GM19240 (cell line): ENCODE measurements at regions not wholly inside any gene's neighbourhood (a gene's known extent, or its start where the extent isn't known, plus 50 kb on each side); places are given as distances from the start of the nearest gene placed in this dataset.
"Not testable (repeated sequence)": the region's sequence is repeated elsewhere in the genome, so short reads cannot be mapped to it uniquely, and the experiment has no call there.

Experiments
- DNase-seq: peaks from one replicate; pipeline ENCODE4 v3.0.0; 2011; ENCODE audit warnings: low spot score; ENCODE audit not compliant: insufficient read length

DNA sequence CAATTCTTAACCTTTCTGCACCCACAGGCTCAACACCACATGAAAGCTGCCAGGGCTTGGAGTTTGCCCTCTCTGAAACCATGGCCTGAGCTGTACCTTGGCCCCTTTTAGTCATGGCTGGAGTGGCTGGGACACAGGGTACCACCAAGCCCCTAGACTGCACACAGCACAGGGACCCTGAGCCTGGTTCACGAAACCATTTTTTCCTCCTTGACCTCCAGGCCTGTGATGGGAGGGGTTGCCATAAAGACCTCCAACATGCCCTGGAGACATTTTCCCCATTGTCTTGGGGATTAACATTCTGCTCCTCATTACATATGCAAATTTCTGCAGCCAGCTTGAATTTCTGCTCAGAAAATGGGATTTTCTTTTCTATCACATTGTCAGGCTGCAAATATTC is 113.4 kb downstream of the XPNPEP1 start:
- DNase-seq: not testable (repeated sequence)

DNA sequence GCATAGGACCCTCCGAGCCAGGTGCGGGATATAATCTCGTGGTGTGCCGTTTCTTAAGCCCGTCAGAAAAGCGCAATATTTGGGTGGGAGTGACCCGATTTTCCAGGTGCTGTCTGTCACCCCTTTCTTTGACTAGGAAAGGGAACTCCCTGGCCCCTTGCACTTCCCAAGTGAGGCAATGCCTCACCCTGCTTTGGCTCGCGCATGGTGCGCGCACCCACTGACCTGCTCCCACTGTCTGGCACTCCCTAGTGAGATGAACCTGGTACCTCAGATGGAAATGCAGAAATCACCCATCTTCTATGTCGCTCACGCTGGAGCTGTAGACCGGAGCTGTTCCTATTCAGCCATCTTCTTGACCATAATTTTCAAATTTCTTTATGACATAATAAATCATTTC is 122.1 kb downstream of the XPNPEP1 start:
- not testable (repeated sequence) for DNase-seq

DNA sequence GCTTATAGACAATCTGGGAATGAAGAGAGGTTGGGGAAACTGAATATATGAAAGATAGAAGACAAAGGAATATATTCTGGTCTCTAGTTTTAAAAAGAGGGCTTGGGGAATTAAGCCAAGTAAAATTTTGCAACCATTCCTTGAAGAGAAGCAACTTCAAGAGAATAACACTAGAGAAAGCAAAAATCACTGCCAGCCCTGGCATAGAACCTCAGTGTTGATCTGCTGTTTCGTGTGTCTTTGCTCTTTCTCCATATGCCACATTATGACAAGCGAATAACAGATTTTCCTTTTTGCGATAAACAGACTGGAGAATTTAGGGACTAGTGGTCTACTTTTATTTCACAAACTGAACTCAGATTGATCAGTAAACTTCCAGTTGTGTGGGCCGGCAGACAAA is 132.7 kb downstream of the XPNPEP1 start:
- no peak for DNase-seq

DNA sequence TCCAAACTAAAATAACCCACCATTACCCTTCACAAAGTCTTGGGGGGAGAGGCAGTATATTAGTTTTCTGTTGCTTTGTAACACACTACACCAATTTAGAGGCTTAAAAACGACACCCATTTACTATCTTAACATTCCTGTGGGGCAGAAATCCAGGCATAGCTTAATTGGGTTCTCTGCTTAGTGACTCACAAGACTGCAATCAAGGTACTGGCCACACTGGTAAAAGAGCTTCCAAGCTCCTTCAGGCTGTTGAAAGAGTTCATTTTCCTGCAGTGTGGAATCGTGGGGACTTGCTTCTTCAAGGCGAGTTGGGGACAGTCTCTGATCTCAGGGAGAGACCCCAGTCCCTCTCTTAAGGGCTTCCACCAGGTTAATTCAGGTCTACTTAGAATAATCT is 139.1 kb downstream of the XPNPEP1 start:
- no peak for DNase-seq

DNA sequence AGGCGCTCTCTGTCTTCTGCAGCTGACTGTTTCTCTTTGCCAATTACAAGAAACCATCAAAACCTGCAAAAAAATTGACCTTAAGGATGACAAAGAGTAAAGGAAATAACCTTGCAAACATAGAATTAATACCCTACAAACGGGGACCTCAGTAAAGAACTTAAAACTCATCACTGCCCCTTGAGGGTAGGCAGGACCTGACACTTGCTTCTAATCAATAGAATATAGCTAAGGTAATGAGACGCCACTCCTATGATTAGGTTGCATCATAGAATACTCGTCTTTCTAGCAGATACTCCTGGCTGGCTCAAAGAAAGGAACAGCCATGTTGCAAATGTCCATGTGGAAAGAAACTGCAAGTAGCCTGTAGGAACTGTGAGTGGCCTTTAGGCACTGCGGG is 140.0 kb downstream of the XPNPEP1 start:
- DNase-seq: no peak

DNA sequence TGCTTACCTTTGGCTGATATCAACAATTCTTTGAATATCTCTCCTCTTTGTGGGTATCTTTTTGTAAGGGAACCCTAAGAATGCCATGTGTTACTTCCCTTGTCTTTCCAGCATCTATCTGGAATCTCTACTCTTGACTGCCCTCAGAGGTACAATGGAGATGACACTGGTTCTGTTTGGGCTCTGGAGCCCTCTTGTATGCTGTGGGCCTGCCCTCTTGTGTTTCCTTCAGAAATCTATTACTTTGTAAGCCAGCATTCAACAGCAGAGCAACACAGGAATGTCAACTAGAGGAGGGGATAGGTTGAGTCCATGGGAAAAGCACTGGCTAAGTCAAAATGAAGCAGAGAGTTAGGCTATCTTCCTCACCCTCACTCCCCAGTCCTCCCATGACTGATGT is 142.3 kb downstream of the XPNPEP1 start:
- DNase-seq: no peak

DNA sequence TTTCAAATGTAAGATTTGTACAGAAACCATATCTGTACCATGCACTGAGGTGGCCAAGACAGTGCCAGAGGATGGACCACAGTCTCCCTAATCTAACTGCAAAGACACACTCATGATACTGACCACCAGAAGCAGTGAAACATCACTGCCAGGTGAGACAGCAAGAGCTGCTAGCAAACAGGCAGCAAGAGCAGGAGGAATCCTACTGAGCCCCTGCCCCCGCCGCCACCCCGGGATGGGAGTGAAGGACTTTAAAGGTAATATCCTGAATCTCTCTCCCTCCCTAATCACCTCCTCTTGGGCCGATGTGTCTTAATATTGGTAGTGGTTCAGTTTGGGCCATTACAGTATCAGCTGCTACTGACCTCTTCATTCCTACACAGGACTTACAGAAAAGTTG is 144.3 kb downstream of the XPNPEP1 start:
- DNase-seq: no peak

DNA sequence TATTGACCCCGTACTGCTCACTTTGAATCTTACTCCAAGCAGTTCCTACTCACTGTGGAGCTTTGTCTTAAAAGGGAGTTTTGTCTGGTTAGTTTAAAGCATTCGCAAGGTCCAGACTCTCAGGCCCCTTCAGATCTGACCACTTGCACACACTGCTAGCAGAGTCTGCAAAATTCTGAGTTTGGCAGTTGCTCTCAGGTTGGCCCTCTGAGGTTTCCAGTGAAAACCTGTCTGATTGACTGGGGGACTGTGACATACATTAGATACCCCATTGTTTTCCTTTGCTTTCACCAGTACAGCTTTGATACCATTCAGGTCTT is 149.2 kb downstream of the XPNPEP1 start:
- no peak for DNase-seq

DNA sequence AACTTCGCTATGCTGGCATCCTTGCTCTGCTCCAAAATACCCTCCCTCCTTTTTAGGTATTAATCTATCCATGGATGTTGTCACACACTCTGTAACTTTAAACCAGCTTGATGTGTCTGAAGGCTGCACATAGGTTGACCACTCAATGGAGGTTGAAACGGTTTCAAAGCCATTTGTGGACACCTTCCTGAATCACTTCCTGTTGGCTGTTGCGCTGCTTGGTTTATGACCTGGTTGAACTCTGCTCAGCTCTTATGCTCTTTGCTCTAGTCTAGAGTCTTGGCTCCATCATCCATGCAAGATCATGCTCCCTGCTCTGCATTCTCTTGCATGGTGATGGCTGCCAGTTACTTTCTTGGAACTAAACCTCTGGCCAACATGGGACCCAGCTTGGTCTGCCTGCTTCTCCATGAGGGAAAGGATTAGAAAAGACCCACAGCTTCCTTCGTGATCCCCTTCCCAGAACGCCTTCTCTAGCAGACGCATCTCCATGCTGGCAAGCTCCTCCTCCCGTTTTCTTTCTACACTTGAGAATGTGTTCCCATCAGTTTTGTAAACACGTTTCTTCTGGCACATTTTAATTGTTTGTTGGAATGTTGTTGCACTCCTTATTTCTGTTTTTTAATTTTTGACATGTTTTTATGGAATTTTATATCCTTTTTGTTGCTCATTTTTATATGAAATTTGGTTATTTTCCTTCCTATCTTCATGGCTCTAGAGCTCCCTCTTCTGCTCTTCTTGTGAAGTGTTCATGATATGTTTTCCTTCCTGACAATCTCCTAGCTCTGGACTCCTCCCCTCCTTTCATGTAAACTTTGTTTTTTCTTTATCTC is 149.8 kb downstream of the XPNPEP1 start:
- no peak for DNase-seq

DNA sequence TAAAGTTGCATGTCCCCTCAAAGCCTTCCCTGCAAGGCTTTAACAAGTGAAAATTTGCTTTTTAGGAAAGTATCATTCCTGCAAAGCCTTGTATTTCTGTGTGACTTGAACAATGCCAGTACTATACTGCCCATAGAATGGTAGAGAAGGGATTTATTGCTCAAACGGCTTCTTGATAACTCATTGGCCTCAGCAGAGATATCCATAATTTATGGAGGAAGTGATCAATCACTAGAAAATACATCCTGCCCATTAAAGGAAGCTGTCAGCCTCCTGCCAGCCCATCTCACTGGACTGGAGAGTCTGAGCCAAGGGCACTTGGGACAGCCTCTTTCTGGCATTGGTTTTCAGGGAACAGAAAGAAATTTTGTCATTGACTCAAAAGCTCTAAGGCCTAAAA is 152.6 kb downstream of the XPNPEP1 start:
- no peak for DNase-seq

DNA sequence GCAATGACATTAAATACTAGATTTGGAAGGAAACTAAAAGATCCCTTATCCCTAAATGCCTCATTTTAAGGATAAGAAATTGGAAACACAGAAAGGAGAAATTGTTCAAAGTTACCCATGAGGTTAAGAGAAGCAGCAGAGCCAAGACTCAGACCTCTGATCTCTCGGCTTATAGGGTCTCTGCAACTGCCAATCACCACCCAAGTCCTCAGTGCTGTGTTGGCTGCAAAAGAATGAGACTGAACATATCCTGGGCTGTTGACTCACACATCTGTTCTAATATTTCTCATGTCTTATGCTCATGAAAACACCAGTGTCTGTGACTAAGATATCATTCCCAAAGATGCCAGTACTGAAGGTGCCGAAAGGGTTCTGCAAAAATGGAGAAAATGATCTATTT is 153.3 kb downstream of the XPNPEP1 start:
- no peak for DNase-seq

DNA sequence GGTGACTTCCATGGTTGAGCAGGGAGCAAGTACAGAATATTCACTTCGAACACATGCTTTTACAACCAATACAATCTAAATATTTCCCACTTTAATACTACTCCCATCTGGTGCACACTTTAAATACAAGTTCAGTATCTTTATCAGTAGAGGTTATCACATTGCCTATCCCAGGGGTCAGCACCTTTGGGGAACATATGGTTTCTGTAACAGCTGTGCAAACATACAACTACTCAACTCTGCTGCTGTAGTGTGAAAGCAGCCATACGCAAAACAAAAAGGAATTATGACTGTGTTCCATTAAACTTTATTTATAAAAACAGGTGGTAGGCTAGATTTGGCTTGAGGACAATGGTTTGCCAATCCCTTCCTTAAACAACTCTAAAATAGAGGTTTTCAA is 157.5 kb downstream of the XPNPEP1 start:
- DNase-seq: no peak

DNA sequence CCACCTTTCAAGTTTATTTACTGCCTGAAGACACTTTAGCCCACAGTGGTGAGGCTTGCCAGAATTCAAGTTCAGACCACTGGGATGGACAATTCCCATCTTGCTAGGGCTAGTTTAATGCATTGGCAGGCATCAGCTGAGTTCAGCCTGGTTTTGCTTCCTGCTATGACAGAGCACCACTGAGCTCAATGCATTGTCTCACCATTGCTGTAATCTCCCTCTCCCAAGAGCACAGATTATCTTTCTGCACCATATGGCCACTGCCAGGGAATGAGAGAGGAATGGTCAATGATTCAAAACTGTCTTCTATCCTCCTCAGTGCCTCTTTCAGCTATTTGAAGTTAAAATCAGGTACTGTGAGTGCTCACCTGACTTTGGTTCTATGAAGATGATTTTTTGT is 160.8 kb downstream of the XPNPEP1 start:
- no peak for DNase-seq

DNA sequence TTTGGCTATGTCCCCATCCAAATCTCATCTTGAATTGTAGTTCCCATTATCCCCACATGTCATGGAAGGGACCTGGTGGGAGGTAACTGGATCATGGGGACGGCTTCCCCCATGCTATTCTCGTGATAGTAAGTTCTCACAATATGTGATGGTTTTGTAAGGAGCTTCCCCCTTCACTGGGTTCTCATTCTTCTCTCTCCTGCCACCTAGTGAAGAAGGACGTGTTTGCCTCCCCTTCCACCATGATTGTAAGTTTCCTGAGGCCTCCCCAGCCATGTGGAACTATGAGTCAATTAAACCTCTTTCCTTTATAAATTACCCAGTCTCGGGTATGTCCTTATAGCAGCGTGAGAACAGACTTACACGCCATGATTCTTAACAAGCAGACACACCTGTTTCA is 165.6 kb downstream of the XPNPEP1 start:
- DNase-seq: not testable (repeated sequence)

DNA sequence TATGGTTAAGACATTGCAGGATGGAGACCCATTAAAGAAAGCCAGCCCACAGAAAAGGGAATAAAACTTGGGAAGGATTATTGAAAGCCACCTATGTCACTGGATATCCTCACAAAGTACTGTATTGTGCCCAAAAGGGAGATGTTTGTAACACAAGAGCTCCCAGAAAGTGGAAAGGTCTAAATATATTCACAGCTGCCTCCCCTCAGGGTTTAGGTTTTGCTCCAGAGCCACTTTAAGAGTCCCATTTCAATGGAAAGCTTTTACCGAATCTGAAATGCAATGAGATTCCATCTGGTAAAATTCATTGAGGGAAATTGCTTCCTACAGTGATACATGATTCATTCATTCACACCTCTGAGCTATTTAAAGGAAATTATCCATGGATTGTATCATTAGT is 176.4 kb downstream of the XPNPEP1 start:
- no peak for DNase-seq

DNA sequence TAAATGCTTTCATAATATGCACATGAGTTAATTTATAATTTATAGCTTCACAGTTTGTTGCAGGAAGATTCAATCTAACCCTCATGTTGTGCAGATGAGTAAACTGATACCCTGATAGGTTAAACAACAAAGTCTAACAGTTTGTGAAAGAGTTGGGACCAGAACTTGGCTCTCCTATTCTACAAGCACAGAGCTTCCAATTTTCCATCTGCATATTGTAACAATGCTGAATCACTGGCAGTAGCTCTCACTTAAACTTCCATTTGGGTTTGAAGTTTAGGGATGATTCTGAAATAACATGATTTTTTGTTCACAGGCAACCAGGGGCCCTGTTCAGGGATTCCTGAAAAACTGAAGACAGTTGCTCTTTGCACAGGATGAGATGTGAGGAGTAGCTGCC is 179.3 kb downstream of the XPNPEP1 start:
- DNase-seq: no peak

DNA sequence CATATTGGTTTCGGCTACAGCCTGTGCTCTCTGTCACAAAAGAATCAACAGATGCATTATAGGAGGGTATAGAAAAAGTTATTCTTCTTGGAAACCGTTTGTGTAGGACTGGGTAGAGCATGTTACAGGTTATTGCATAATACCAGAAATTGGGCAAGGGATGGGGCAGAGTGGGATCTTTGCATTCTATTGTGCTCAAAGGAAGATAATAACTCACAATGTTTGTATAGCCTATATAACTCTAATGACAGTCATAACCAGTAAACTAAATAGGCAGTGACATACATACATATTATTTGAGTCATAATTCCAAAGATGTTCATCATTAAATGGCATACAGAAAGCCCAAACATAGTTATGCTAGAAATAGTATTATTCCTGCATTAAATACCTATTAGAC is 179.7 kb downstream of the XPNPEP1 start:
- no peak for DNase-seq

DNA sequence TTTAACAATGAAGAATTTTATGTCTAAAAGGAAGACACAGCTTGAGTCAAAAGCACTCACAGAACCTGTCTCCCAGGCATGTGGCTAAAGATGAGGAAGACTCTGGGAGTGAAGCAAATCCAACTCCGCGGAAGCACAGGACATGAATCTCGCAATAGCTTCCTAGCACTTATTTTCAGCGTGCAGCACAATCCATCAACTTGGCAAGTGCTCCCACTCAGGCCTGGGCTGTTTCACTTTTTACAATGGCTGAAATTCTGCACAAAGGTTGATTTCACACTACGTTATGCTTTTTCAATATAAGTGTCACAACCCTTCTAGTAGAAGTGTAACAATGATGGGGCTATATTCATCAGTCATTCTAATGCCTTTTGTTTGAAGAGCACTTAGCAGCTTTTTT is 180.2 kb downstream of the XPNPEP1 start:
- no peak for DNase-seq

DNA sequence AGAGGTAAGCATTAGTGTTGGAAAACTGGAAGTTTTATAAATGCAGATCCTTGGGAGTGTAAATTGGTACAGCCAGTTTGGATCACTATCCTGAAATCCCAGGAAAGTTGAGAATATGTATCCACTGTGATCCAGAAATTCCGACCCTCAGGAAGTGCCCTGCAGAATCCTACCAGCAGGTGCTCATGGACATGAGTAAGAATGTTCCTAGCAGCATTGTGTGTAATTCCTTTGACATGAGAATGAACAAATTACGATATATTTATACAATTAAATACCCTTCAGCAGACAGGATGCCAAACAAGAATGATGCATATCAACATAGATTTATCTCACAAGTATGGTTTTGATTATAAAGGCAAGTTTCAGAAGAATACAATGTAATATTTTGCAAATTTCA is 181.6 kb downstream of the XPNPEP1 start:
- no peak for DNase-seq

DNA sequence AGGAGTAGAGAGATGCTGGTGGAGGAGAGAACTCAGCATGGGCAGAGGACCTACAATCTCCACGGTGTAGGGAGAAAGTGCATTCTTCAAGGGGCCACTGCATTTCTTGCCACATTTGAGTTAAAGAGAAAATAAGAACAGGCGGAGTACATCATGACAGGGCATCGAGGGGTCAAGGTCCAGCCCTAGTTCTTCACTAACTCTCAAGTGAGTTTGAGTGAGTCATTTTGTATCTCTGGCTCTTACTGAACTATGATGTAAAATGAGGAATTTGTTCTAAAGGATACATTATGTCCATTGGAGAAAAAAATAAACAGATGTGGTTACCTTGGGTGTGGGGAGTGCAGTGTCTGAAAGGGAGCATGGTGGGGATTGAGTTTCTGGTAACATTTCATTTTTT is 182.9 kb downstream of the XPNPEP1 start:
- DNase-seq: no peak

DNA sequence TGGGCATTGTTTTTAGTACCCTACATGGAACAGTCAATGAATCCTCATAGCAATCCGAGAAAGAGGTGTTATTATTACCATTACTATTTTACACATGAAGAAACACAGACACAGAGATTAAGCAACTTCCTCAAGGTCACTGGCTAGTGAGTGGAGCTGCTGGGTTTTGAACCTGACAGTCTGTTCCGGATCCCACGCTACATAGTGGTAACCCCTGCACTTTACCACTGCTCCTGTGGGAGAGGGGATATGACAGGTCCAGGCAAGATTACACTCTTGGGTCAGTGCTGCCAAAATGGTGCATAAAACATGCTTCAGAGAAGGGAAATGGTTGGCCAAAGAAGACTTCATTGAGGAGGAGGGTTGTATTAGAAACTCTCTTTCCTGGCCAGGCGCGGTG is 185.7 kb downstream of the XPNPEP1 start:
- no peak for DNase-seq

DNA sequence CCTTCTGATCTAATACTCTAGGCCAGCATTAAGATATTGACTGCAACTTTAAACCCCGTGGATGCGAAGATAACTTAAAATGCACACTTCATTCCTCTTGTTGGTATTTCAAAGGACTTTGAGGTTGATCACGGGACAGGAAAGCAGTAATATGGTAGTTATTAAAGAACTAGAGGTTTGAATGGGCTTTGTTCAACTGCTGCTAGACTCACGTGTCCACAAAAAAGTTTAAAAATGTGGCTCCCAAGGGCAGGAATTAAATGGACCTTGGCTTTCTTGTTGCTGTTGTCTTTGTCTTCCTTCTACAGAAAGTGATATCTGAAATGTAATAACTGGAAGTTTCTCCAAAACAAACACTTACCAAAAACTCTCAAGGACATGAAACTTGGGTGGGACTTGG is 186.3 kb downstream of the XPNPEP1 start:
- no peak for DNase-seq

DNA sequence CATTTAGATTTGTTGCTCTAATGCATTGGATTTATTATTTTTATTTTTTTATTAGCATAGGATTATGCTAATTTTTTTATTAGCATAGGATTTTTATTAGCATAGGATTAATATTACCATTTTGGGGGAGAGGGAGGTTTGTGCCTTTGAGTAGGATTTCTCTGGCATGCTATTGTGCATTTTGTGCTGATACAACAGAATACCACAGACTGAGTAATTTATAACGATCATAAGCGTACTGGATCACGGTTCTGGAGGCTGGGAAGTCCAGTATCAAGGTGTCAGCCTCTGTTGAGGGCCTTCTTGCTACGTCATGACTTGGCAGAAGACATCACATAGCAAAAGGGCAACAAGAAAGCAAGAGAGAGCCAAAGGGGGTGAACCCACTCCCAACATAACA is 187.5 kb downstream of the XPNPEP1 start:
- DNase-seq: no peak
